DMS53 treated with DMSO at 0.1 percent for 48 hours (cell line): ENCODE measurements at regions not wholly inside any gene's neighbourhood (a gene's known extent, or its start where the extent isn't known, plus 50 kb on each side); places are given as distances from the start of the nearest gene placed in this dataset.
A peak's percentile ranks its signal among the peaks of the same experiment; 100 is the strongest.
"Not testable (repeated sequence)": the region's sequence is repeated elsewhere in the genome, so short reads cannot be mapped to it uniquely, and the experiment has no call there.

Source experiments
- DNase-seq: peaks from one replicate; lab custom pipeline; 2025; ENCODE audit not compliant: unreplicated experiment; lab: John Stamatoyannopoulos, UW

GRCh38 chr6:153436351-153436750 is 305.3 kb upstream of the RGS17 start:
- no peak for DNase-seq

GRCh38 chr6:153435787-153436186 is 304.7 kb upstream of the RGS17 start:
- DNase-seq, result no peak

- DNase-seq, result no peak
Observed at GRCh38 chr6:153425536-153425935, 294.5 kb upstream of the RGS17 start.

DNA sequence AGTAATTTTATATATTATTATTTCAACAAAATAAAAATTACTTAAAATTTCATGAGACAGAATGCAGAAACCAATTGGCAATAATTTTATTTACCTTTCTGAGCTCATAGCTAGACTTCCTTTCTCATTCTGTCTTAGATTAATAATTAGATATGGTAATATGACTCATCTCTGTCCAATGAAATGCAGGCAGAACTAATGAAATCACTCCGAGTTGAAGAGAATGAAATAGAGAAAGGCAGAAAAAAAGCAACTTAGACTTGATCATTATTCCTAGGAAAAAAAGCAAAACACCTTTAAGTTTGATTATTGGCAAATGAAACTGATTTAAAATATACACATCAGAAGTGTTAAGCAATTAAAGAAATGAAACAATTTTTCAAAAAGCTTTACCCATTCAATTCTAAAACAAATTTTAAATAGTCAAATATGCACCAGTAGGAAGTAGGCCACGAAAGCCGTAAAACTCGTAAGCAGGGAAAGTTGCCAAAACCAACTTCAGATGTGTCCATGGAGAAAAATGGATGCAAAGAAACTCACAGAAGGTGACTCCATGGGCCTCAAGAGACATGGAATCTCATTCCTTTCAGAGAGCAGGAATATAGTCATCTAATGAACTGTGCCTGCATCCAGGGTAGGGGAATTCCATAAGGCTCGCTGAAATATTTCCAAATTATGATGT is 293.8 kb upstream of the RGS17 start:
- DNase-seq, result no peak

DNA sequence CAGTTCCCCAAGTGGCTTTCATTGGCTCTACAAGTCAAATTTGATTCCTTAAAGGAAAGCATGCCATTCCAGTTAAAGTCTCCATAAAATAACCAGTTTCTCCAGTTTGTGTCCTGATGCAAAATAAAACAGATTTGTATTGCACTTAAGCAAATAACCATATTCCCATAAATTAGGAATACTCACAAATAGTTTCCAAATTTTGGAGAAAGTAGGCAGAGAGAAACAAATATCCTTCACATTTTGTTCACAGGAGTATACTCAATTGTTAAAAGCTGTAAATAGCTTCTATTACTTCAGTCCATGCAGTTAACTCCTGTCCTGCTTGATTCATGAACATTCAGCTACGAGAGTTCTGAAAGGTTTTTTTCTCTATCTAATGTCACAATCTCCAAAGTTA is 281.4 kb upstream of the RGS17 start:
- DNase-seq, result no peak

- no peak for DNase-seq
Observed at GRCh38 chr6:153411070-153411648, 280.1 kb upstream of the RGS17 start.

DNA sequence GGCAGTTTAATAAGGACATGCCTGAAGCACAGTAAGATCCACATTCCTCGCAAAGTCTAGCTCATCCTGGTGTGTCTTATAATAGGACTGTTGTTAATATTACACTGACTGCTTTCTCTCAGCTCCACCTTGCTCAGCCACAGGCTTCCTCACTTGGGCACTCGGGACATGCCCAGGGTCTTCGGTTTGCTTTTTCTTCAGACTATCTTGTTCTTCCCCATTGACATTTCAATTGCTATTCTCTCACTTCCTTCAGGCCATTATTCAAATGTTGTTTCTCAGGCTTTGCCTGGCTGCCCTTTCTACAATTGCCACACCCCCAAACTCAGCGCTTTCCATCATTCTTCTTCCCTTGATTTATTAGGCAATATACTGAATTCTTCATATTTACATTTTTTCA is 274.8 kb upstream of the RGS17 start:
- no peak for DNase-seq

- peak; percentile 75 for DNase-seq
Observed at GRCh38 chr6:153401751-153402150, 270.7 kb upstream of the RGS17 start.

- no peak for DNase-seq
Observed at GRCh38 chr6:153392156-153392555, 261.1 kb upstream of the RGS17 start.

DNA sequence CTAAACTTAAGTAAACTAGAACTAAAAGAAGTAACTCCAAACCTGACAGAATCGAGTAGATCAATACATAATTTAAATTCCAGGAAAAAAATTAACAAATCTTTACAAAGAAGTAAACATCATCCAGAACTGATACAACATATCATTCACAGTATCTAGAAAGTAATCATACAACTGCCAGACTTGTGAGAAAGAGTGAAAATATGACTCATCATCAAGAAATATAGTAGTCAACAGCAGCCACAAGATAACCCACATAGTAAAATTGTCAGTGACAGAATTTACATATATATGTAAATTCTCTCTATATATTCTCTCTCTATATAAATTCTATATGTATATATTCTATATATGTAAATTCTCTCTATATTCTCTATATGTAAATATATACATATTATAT is 242.8 kb upstream of the RGS17 start:
- DNase-seq, result no peak

- DNase-seq, result no peak
Observed at GRCh38 chr6:153368131-153368530, 237.0 kb upstream of the RGS17 start.

- no peak for DNase-seq
Observed at GRCh38 chr6:153367021-153367420, 235.9 kb upstream of the RGS17 start.

DNA sequence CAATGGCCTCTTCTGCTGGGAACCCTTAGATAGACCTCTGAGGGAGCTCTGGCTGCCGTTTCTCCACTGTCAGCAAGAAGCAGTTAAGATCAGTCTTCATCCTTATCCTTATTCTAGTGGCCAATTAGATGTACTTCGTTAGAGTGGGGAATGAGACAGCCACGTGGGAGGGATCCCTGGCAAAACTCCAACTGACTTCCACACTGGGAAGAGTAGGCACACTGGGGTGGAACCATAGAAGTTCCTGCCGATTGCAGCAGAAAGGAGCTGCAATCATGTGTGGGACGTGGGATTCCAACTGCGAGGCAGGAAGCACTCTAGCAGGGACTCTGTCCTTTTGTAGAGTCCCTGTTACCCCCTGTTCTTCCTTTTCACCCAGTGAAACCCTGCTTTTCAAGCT is 226.3 kb upstream of the RGS17 start:
- DNase-seq, result no peak

GRCh38 chr6:153340568-153340967 is 209.5 kb upstream of the RGS17 start:
- DNase-seq, result no peak

DNA sequence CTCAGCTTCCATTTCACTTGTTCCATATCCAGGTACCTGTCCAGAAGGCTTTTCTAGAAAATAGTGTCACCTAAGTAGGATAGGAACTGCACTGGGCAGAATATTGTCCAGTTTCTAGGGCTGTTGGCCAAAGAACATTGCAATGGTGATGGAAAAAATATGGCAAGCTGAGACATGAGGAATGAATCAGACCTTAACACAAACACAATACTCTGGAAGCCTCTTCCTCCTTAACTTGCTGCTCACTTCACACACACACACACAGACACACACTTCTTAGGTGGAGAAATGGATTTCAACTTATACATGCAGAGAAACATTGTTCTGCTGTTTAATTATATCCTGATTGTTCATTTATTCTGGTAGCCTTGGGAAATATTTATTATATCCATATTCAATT is 203.0 kb upstream of the RGS17 start:
- DNase-seq, result no peak

DNA sequence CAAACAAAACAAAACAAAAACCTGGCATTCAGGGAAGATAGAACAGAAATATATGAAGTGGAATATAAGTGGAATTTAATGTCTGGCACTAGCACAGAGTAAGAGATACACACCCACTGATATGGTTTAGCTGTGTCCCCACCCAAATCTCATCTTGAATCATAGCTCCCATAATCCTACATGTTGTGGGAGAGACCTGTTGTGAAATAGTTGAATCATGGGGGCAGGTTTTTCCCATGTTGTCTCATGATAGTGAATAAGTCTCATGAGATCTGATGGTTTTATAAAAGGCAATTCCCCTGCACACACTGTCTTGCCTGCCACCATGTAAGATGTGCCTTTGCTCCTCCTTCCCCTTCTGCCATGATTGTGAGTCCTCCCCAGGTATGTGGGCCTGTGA is 200.1 kb upstream of the RGS17 start:
- DNase-seq, result not testable (repeated sequence)

GRCh38 chr6:153328194-153328593 is 197.1 kb upstream of the RGS17 start:
- DNase-seq, result no peak

DNA sequence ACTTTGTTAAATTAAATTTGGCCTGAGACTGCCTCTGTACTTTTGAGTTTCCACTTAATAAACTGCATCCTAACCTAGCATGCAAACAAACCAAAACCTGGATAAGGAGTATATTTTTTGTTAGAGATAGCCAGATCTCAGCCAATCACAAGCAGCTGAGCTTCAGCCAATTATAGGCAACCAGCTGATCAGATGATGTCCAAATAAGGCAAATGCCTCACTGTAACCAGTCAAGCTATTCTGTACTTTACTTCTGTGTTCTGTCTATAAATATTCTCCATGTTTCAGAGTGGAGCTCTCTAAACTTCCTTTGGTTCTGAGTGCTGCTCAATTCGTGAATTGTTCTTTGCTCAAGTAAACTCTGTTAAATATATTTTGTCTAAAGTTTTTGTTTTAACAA is 194.6 kb upstream of the RGS17 start:
- DNase-seq, result no peak

DNA sequence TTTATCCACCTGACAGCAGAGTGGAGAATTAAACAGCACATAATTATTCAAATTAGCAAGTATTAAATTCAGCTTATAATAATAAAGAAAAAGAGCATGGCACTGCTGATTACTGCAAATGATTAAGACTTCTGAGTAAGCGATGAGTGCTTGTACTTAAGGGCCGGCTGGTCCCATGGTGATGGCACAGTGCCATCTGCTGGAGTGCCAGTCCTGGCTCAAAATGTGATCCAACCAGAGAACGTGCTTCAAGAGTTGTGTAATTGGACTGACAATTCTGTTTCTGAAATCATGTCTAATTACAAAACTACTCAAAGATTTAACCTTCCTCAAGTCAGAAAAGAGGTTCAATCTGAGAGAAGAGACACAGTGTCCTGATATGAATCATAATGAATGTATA is 181.6 kb upstream of the RGS17 start:
- DNase-seq, result peak; percentile 45

GRCh38 chr6:153309651-153310050 is 178.6 kb upstream of the RGS17 start:
- no peak for DNase-seq

GRCh38 chr6:153302133-153302532 is 171.1 kb upstream of the RGS17 start:
- no peak for DNase-seq

DNA sequence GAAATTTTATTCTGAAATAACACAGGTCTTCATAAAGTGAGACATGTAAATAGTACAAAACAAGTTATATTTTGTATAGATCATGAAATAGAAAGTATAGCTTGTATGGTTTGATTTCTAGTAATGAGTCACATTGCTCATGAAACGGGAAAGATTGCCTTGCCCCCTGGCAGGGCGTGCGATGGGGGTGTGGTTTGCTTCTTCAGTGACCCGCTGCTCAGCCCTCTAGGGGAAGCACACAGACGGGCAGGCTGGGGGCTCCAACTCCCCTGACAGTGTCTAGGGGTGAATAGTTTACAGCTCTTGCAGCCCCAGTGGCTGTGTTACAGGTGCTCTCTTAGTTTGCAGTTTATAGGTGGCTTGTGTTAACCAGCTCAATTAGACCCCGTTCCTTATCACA is 170.5 kb upstream of the RGS17 start:
- no peak for DNase-seq

DNA sequence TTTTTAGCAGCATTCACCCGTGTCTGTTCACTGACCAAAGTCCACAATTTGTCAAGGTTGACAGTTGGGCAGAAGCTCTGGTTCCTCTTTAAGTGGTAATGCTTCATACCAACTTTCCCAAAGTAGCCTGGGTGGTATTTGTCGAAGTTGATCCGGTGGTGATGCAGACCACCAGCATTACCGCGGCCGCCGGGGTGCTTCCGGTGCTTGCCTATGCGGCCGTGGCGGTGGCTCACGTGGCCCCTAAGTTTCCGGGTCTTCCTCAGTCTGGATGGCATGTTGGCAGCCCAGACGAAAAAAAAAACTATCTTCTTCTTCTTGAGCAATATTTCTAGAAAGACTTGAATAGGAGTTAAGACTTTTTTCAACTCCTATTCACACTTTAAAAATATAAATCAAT is 151.4 kb upstream of the RGS17 start:
- DNase-seq, result not testable (repeated sequence)
